ENCODE measurements at regions not wholly inside any gene's neighbourhood (a gene's known extent, or its start where the extent isn't known, plus 50 kb on each side); places are given as distances from the start of the nearest gene placed in this dataset.

- no peak for TF ChIP-seq CTCF (IDR thresholded peaks at IDR 0.05)
Observed at GRCh38 chr20:2203436-2203835, 92.4 kb upstream of the TGM3 start.

- TF ChIP-seq CTCF (IDR thresholded peaks at IDR 0.05): no peak
Observed at GRCh38 chr20:2204021-2204420, 91.8 kb upstream of the TGM3 start.

GRCh38 chr20:2206957-2207769, 88.6 kb upstream of the TGM3 start:
- TF ChIP-seq CTCF (IDR thresholded peaks at IDR 0.05): peak; percentile 85

- TF ChIP-seq CTCF (IDR thresholded peaks at IDR 0.05): peak; percentile 6; the same call in 1 of the 2 replicates
Observed at GRCh38 chr20:2207770-2208097, 88.1 kb upstream of the TGM3 start.

- no peak for TF ChIP-seq CTCF (IDR thresholded peaks at IDR 0.05)
Observed at GRCh38 chr20:2208897-2209296, 86.9 kb upstream of the TGM3 start.

- TF ChIP-seq CTCF (IDR thresholded peaks at IDR 0.05): no peak
Observed at GRCh38 chr20:2210646-2211552, 84.9 kb upstream of the TGM3 start.

- no peak for TF ChIP-seq CTCF (IDR thresholded peaks at IDR 0.05)
Observed at GRCh38 chr20:2212456-2213015, 83.3 kb upstream of the TGM3 start.
